HG03060 (cell line): ENCODE measurements at regions not wholly inside any gene's neighbourhood (a gene's known extent, or its start where the extent isn't known, plus 50 kb on each side); places are given as distances from the start of the nearest gene placed in this dataset.
"Not testable (repeated sequence)": the region's sequence is repeated elsewhere in the genome, so short reads cannot be mapped to it uniquely, and the experiment has no call there.

Experiments used
- ATAC-seq: cut with Tn5 transposase; IDR thresholded peaks from one replicate; pipeline ENCODE4 v1.9.1; 2021; ENCODE audit warnings: low read depth, moderate number of reproducible peaks; ENCODE audit not compliant: unreplicated experiment

GRCh38 chr1:219410721-219411120 is 202.2 kb downstream of the ZC3H11B start:
- not testable (repeated sequence) for ATAC-seq

- no peak for ATAC-seq
These were observed 207.2 kb downstream of the ZC3H11B start for GRCh38 chr1:219405531-219406331.

GRCh38 chr1:219404629-219405028 is 208.3 kb downstream of the ZC3H11B start:
- no peak for ATAC-seq

- no peak for ATAC-seq
These were observed 210.0 kb downstream of the ZC3H11B start for GRCh38 chr1:219402925-219403324.

- ATAC-seq: no peak
These were observed 210.9 kb downstream of the ZC3H11B start for GRCh38 chr1:219401724-219402625.

- no peak for ATAC-seq
These were observed 213.5 kb downstream of the ZC3H11B start for GRCh38 chr1:219399446-219399845.

- ATAC-seq: no peak
These were observed 214.0 kb downstream of the ZC3H11B start for GRCh38 chr1:219398815-219399396.

- ATAC-seq: no peak
These were observed 215.4 kb downstream of the ZC3H11B start for GRCh38 chr1:219397511-219397910.

- ATAC-seq: no peak
These were observed 217.6 kb downstream of the LYPLAL1 start for GRCh38 chr1:219391297-219391696.

GRCh38 chr1:219387211-219387610 is 213.5 kb downstream of the LYPLAL1 start:
- no peak for ATAC-seq

- peak; percentile 82 for ATAC-seq
These were observed 212.2 kb downstream of the LYPLAL1 start for GRCh38 chr1:219385787-219386427.

- ATAC-seq: no peak
These were observed 209.6 kb downstream of the LYPLAL1 start for GRCh38 chr1:219383281-219383680.

GRCh38 chr1:219381396-219381795 is 207.7 kb downstream of the LYPLAL1 start:
- ATAC-seq: no peak

- no peak for ATAC-seq
These were observed 206.8 kb downstream of the LYPLAL1 start for GRCh38 chr1:219380463-219380862.

GRCh38 chr1:219379691-219380090 is 206.0 kb downstream of the LYPLAL1 start:
- no peak for ATAC-seq

GRCh38 chr1:219374636-219375035 is 201.0 kb downstream of the LYPLAL1 start:
- ATAC-seq: no peak

GRCh38 chr1:219374046-219374566 is 200.4 kb downstream of the LYPLAL1 start:
- ATAC-seq: no peak

GRCh38 chr1:219373616-219373935 is 199.9 kb downstream of the LYPLAL1 start:
- ATAC-seq: no peak

- ATAC-seq: no peak
These were observed 199.4 kb downstream of the LYPLAL1 start for GRCh38 chr1:219372916-219373615.

GRCh38 chr1:219371471-219371870 is 197.8 kb downstream of the LYPLAL1 start:
- no peak for ATAC-seq
